Memory B cell (primary cell): ENCODE measurements at regions not wholly inside any gene's neighbourhood (a gene's known extent, or its start where the extent isn't known, plus 50 kb on each side); places are given as distances from the start of the nearest gene placed in this dataset.
A peak's percentile ranks its signal among the peaks of the same experiment; 100 is the strongest.

Experiments used
- ATAC-seq: fragments of 150-1000 bp; cut with Tn5 transposase; 2 replicates; pipeline ENCODE4 v1.10.0; 2021; ENCODE audit warnings: low read depth, mild to moderate bottlenecking, moderate library complexity
- DNase-seq, 2 donors: peaks; one replicate each; pipeline ENCODE4 v3.0.0; 2022; ENCODE audit warnings: low spot score in 2 of 2
- H3K27ac Mint-ChIP-seq: one replicate; pipeline ENCODE4 v1.8.0; 2022; ENCODE audit warnings: mild to moderate bottlenecking, moderate library complexity, mixed read lengths
- H3K27me3 Mint-ChIP-seq: one replicate; pipeline ENCODE4 v1.8.0; 2022; ENCODE audit warnings: mixed read lengths
- H3K36me3 Mint-ChIP-seq: one replicate; pipeline ENCODE4 v1.8.0; 2022; ENCODE audit warnings: mild to moderate bottlenecking, mixed read lengths
- H3K4me1 Mint-ChIP-seq: one replicate; pipeline ENCODE4 v1.8.0; 2022; ENCODE audit warnings: mixed read lengths
- H3K4me3 Mint-ChIP-seq: one replicate; pipeline ENCODE4 v1.8.0; 2022; ENCODE audit warnings: mild to moderate bottlenecking, moderate library complexity, mixed read lengths
- H3K9me3 Mint-ChIP-seq: one replicate; pipeline ENCODE4 v1.8.0; 2022; ENCODE audit warnings: mixed read lengths

GRCh38 chr3:107204121-107204520 lies 173.1 kb upstream of the CCDC54 start:
- ATAC-seq: no peak

GRCh38 chr3:107205358-107205757 lies 171.9 kb upstream of the CCDC54 start:
- no peak for DNase-seq
- no peaks in the 10 kb centered on the region for H3K4me1 Mint-ChIP-seq

More at GRCh38 chr3:107204121-107204520, 173.1 kb upstream of the CCDC54 start:
- Mint-ChIP-seq H3K4me1 (no peaks in the 10 kb centered on the region), H3K36me3 (no peaks in the 10 kb centered on the region), H3K27me3 (peaks cover 7% of the 10 kb centered on the region), H3K4me3 (no peak overlapping the region), H3K27ac (no peak overlapping the region), H3K9me3 (no peaks in the 10 kb centered on the region)
- DNase-seq: no peak

DNA sequence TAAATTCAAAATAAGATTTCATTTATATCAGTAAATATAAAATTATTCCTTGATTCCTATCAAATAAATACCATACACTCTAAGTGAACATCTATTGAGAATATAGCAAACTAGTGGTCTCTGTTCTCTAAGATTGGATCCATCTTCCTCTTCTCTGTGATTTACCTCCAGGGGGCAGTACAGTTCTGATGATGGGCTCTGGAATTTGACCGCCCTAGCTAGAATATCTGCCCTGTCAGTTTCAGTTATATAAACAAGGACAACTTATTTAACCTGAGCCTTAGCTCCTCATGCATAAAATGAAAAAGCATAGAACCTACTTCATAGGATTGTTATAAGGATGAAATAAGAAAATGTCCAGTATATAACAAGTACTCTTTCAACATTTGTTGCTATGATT lies 171.1 kb upstream of the CCDC54 start:
- no peaks in the 10 kb centered on the region for H3K4me1 Mint-ChIP-seq
- no peak overlapping the region for H3K27ac Mint-ChIP-seq
- DNase-seq (peak in 1 of 2 donors; percentile 23), ATAC-seq (peak; percentile 57)
- no peaks in the 10 kb centered on the region for H3K9me3 Mint-ChIP-seq
- H3K27me3 Mint-ChIP-seq: peaks cover 7% of the 10 kb centered on the region
- H3K4me3 Mint-ChIP-seq: no peak overlapping the region
- no peaks in the 10 kb centered on the region for H3K36me3 Mint-ChIP-seq

More at GRCh38 chr3:107205358-107205757, 171.9 kb upstream of the CCDC54 start:
- no peak for ATAC-seq
- Mint-ChIP-seq H3K4me3 (no peak overlapping the region), H3K27ac (no peak overlapping the region), H3K9me3 (no peaks in the 10 kb centered on the region), H3K27me3 (peaks cover 7% of the 10 kb centered on the region), H3K36me3 (no peaks in the 10 kb centered on the region)

DNA sequence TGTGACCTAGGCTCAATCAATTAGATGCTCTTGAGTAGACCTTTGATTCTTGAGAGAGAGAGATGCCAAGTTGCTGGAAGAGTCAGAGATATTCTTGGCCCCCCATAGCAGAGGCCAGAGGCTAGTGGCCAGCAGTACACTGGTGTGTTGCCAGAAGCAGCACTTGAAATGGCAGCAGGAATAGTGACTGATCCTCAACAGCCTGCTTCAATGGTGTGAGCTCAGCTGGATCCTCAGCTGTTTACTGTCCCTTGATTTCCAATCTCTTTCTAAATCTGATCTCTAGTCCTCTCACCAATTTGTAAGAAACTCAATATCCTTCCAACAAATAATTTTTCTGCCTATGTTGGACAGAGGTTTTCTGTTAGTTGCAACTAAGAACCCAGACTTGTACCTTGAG lies 170.3 kb upstream of the CCDC54 start:
- Mint-ChIP-seq H3K4me1 (no peaks in the 10 kb centered on the region), H3K4me3 (no peak overlapping the region), H3K36me3 (no peaks in the 10 kb centered on the region), H3K27ac (no peak overlapping the region), H3K27me3 (peaks cover 8% of the 10 kb centered on the region), H3K9me3 (no peaks in the 10 kb centered on the region)
- DNase-seq (no peak), ATAC-seq (no peak)

DNA sequence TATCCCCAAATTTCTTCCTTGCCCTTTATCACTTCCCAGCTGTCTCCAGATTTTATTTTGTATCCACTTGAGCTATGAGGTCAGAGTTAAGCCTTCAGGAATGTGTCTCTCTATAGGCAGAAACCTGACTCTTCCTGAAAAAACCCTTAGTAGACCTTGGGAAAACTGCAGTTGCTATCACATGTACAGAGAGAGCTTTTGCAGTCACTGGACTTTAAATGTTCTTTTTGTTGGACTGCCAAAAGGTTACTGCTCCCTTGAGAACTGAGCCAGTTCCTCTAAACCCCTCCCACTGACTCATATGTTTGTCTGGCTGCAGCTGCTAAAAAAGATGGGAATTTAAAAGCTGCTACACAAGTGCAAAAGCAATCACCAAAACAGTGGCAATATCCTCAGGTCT lies 169.1 kb upstream of the CCDC54 start:
- no peak overlapping the region for H3K4me3 Mint-ChIP-seq
- DNase-seq (no peak), ATAC-seq (no peak)
- H3K36me3 Mint-ChIP-seq: no peaks in the 10 kb centered on the region
- H3K27ac Mint-ChIP-seq: no peak overlapping the region
- H3K9me3 Mint-ChIP-seq: no peaks in the 10 kb centered on the region
- H3K27me3 Mint-ChIP-seq: peaks cover 8% of the 10 kb centered on the region
- H3K4me1 Mint-ChIP-seq: no peaks in the 10 kb centered on the region

GRCh38 chr3:107208796-107209195 lies 168.4 kb upstream of the CCDC54 start:
- H3K36me3 Mint-ChIP-seq: no peaks in the 10 kb centered on the region
- H3K4me1 Mint-ChIP-seq: no peaks in the 10 kb centered on the region
- DNase-seq: no peak
- H3K9me3 Mint-ChIP-seq: no peaks in the 10 kb centered on the region
- ATAC-seq: no peak
- H3K4me3 Mint-ChIP-seq: no peak overlapping the region
- peaks cover 3% of the 10 kb centered on the region for H3K27me3 Mint-ChIP-seq
- H3K27ac Mint-ChIP-seq: no peak overlapping the region

DNA sequence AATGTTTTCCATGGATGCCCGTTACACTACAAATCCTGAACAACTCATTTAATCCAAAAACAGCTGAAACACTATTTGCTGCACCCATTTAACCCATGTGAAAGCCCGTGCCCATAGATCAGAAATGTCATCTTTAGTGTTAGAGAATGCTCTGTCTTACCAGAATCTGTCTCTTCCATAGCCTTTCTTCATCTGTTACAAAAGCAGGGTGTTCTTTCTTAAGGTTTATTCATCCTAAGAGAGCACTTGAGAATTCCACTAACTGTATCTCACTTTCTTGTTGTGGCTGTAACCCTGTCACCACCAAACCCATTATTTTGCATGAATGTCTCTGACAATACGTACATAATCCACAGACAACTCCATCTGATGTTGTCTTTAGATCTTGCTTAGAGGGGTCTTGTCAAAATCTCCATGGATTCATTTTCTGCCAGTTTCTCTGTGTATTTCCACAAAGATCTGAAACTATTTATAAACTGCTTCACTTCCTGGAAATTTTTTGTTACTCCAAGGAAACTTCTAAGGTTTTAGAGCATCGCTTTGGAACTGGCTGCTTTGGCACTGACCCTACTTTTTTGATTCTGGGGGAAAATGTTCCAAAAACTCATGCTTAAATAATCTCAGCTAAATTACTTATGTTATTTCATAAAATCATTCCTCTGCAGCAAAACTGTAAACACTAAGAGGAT lies 167.8 kb upstream of the CCDC54 start:
- H3K4me3 Mint-ChIP-seq: no peak overlapping the region
- DNase-seq (no peak), ATAC-seq (no peak)
- no peaks in the 10 kb centered on the region for H3K9me3 Mint-ChIP-seq
- H3K36me3 Mint-ChIP-seq: no peaks in the 10 kb centered on the region
- peaks cover 6% of the 10 kb centered on the region for H3K27me3 Mint-ChIP-seq
- H3K27ac Mint-ChIP-seq: no peak overlapping the region
- H3K4me1 Mint-ChIP-seq: no peaks in the 10 kb centered on the region

- H3K27me3 Mint-ChIP-seq: peaks cover 8% of the 10 kb centered on the region
- no peaks in the 10 kb centered on the region for H3K9me3 Mint-ChIP-seq
- ATAC-seq (no peak), DNase-seq (no peak)
- no peaks in the 10 kb centered on the region for H3K36me3 Mint-ChIP-seq
- no peak overlapping the region for H3K4me3 Mint-ChIP-seq
- H3K4me1 Mint-ChIP-seq: no peaks in the 10 kb centered on the region
- no peak overlapping the region for H3K27ac Mint-ChIP-seq
Observed at GRCh38 chr3:107211608-107212007, 165.6 kb upstream of the CCDC54 start.

- no peak overlapping the region for H3K4me3 Mint-ChIP-seq
- no peaks in the 10 kb centered on the region for H3K4me1 Mint-ChIP-seq
Observed at GRCh38 chr3:107212618-107213017, 164.6 kb upstream of the CCDC54 start.

DNA sequence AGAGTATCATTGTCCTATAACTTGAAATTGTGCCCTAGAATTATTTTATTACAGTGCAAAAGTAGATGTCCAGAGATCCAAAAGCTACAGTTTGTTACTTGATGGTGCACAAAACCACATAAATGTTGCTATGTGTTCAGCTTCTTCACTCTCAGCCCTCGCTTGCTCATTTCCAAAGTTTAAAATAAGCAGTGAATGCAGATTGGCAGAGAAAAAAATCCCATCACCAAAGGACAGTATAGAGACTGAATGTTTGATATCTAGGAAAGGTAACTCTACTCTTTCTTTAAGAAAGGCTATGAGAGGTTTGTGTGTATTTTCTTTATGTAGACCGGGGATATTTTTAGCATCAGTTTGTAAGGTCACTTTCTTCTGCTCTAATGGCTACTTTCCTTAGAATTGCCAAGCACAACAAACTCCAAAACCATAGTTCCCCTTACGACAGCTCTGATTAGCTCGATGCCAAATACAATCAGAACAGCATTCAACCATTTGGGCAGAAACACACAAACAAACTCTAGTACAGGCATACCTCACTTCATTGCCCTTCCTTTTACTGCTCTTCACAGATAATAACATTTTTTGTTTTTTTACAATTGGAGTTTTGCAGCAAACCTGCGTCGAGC lies 164.1 kb upstream of the CCDC54 start:
- H3K27me3 Mint-ChIP-seq: peaks cover 8% of the 10 kb centered on the region
- no peak overlapping the region for H3K27ac Mint-ChIP-seq
- ATAC-seq (no peak), DNase-seq (no peak)
- no peak overlapping the region for H3K4me3 Mint-ChIP-seq
- no peaks in the 10 kb centered on the region for H3K9me3 Mint-ChIP-seq
- H3K4me1 Mint-ChIP-seq: no peaks in the 10 kb centered on the region
- no peaks in the 10 kb centered on the region for H3K36me3 Mint-ChIP-seq

More at GRCh38 chr3:107212618-107213017, 164.6 kb upstream of the CCDC54 start:
- ATAC-seq: no peak
- no peak overlapping the region for H3K27ac Mint-ChIP-seq
- no peaks in the 10 kb centered on the region for H3K36me3 Mint-ChIP-seq
- no peaks in the 10 kb centered on the region for H3K9me3 Mint-ChIP-seq
- peaks cover 8% of the 10 kb centered on the region for H3K27me3 Mint-ChIP-seq
- no peak for DNase-seq

- H3K27me3 Mint-ChIP-seq: peaks cover 8% of the 10 kb centered on the region
- no peak overlapping the region for H3K4me3 Mint-ChIP-seq
- no peak for ATAC-seq
- no peaks in the 10 kb centered on the region for H3K36me3 Mint-ChIP-seq
- no peak overlapping the region for H3K27ac Mint-ChIP-seq
- H3K9me3 Mint-ChIP-seq: no peaks in the 10 kb centered on the region
- no peak for DNase-seq
- H3K4me1 Mint-ChIP-seq: no peaks in the 10 kb centered on the region
Observed at GRCh38 chr3:107216229-107216628, 161.0 kb upstream of the CCDC54 start.

GRCh38 chr3:107216711-107217110 lies 160.5 kb upstream of the CCDC54 start:
- ATAC-seq: no peak
- H3K9me3 Mint-ChIP-seq: no peaks in the 10 kb centered on the region

DNA sequence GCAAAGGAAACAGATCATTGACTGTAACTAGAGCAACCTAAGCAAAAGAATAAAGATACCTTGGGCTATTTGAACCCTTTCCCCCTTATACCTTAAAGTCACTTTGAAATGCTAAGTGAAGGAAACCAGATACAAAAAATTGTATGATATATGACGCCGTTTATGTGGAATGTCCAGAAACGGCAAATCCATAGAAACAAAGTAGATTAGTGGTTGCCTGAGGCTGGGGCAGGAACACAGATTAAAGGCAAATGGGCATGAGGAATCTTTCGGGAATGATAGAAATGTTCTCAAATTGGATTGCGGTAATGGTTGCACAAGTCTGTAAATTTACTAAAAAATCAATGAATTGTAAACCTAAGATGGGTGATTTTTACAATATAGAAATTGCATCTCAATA lies 160.1 kb upstream of the CCDC54 start:
- ATAC-seq (no peak), DNase-seq (no peak)
- Mint-ChIP-seq H3K27ac (no peak overlapping the region), H3K9me3 (no peaks in the 10 kb centered on the region), H3K27me3 (peaks cover 6% of the 10 kb centered on the region), H3K4me3 (no peak overlapping the region), H3K36me3 (no peaks in the 10 kb centered on the region), H3K4me1 (no peaks in the 10 kb centered on the region)

More at GRCh38 chr3:107216711-107217110, 160.5 kb upstream of the CCDC54 start:
- no peak overlapping the region for H3K27ac Mint-ChIP-seq
- H3K4me1 Mint-ChIP-seq: no peaks in the 10 kb centered on the region
- no peak overlapping the region for H3K4me3 Mint-ChIP-seq
- no peak for DNase-seq
- H3K27me3 Mint-ChIP-seq: peaks cover 8% of the 10 kb centered on the region
- no peaks in the 10 kb centered on the region for H3K36me3 Mint-ChIP-seq

DNA sequence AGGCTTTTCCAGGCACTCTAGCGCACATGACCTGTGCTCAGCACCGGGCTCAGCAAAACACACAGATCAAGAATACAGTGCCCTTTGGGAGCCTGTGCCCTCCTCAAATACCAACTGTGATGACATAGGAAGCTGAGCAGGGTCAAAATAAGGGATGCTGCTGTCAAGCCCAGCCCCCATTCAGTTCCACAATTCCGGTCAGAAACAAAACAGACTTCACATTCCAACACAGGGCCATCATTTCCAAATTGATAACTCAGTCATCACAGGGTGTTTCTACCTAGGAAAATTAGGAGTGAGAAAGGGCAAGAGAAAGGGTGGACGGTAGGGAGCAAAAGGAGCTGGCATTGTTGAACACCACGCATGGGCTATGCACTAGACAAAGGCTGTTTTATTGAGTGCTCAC lies 158.4 kb upstream of the CCDC54 start:
- H3K9me3 Mint-ChIP-seq: no peaks in the 10 kb centered on the region
- H3K4me3 Mint-ChIP-seq: no peak overlapping the region

DNA sequence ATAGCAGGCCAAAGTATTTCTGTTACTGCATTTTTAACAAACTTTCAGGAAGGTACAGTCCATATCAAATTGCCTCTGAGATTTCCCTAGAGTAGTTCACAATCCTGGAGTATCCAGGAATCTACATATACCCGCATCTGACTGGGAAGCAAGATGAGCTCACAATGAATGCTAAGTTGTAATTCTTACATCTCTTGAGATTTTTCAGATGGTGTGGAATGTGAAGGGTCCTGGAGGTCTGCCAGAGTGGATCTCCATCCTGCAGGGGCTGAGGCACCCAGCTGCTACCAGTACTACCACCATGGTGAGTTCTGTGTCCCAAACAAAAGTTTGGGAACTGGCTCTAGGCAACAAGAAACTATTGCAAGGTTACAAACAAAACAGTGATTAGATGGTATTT lies 156.7 kb upstream of the CCDC54 start:
- Mint-ChIP-seq H3K36me3 (no peaks in the 10 kb centered on the region), H3K4me3 (no peak overlapping the region), H3K9me3 (no peaks in the 10 kb centered on the region), H3K27ac (no peak overlapping the region), H3K27me3 (peaks cover 4% of the 10 kb centered on the region), H3K4me1 (no peaks in the 10 kb centered on the region)
- ATAC-seq (no peak), DNase-seq (no peak)

More for the DNA sequence above, 158.4 kb upstream of the CCDC54 start:
- ATAC-seq (no peak), DNase-seq (no peak)
- Mint-ChIP-seq H3K27me3 (peaks cover 7% of the 10 kb centered on the region), H3K27ac (no peak overlapping the region), H3K4me1 (no peaks in the 10 kb centered on the region), H3K36me3 (no peaks in the 10 kb centered on the region)
